Kidney epithelial cell (primary cell): ENCODE measurements at regions not wholly inside any gene's neighbourhood (a gene's known extent, or its start where the extent isn't known, plus 50 kb on each side); places are given as distances from the start of the nearest gene placed in this dataset.
A peak's percentile ranks its signal among the peaks of the same experiment; 100 is the strongest.

ENCODE experiments used
- DNase-seq: peaks from one replicate; pipeline ENCODE4 v3.0.0-alpha.2; 2010; ENCODE audit warnings: low read depth
- H3K27me3 ChIP-seq: 2 replicates; pipeline ENCODE4 v1.6.0; 2011; ENCODE audit warnings: low read length; ENCODE audit not compliant: control insufficient read depth, insufficient read depth
- H3K36me3 ChIP-seq: 2 replicates; pipeline ENCODE4 v1.5.1; 2011; ENCODE audit warnings: low read length; ENCODE audit not compliant: control insufficient read depth, insufficient read depth
- H3K4me3 ChIP-seq: 2 replicates; pipeline ENCODE4 v1.5.1; 2011; ENCODE audit warnings: low read depth, mild to moderate bottlenecking, control low read depth, low read length
- TF ChIP-seq, protein P1 (sequence below): IDR thresholded peaks from 2 replicates; pipeline ENCODE4 v1.5.1; 2011; ENCODE audit warnings: mild to moderate bottlenecking, moderate library complexity, low read length, control low read depth, inconsistent platforms; ENCODE audit not compliant: insufficient read depth, poor library complexity, severe bottlenecking

DNA sequence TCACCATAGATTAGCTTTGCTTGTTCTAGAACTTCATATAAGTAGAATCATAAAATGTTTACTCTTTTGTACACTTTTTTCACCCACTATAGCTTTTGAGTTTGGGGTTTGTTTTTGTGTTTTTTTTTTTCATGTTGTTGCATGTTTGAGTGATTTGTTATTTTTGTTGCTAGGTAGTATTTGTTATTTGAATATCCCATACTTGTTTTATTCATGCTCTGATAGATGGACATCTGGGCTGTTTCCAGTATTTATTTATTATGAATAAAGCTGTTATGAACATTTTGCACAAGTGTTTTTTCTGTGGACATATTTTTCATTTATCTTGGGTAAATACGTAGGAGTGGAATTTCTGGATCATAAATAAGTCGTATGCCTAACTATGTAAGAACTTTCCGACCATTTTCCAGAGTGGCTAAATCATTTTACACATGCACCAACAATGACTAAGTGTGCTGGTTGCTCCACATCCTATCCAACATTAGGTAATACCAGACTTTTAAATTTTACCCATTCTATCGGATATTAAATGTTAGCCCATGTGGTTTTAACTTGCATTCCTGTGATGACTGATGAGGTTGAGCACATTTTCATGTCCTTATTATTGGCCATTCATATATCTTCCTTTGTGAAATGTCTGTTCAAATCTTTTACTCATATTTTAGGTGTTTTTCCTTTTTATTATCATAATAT lies 69.1 kb upstream of the NR4A3 start:
- peak; percentile 45 for DNase-seq
- TF ChIP-seq, protein P1, sequence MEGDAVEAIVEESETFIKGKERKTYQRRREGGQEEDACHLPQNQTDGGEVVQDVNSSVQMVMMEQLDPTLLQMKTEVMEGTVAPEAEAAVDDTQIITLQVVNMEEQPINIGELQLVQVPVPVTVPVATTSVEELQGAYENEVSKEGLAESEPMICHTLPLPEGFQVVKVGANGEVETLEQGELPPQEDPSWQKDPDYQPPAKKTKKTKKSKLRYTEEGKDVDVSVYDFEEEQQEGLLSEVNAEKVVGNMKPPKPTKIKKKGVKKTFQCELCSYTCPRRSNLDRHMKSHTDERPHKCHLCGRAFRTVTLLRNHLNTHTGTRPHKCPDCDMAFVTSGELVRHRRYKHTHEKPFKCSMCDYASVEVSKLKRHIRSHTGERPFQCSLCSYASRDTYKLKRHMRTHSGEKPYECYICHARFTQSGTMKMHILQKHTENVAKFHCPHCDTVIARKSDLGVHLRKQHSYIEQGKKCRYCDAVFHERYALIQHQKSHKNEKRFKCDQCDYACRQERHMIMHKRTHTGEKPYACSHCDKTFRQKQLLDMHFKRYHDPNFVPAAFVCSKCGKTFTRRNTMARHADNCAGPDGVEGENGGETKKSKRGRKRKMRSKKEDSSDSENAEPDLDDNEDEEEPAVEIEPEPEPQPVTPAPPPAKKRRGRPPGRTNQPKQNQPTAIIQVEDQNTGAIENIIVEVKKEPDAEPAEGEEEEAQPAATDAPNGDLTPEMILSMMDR, result no peak
- H3K27me3 ChIP-seq, result no peaks in the 10 kb centered on the region
- H3K4me3 ChIP-seq, result no peak overlapping the region
- H3K36me3 ChIP-seq, result no peaks in the 10 kb centered on the region

DNA sequence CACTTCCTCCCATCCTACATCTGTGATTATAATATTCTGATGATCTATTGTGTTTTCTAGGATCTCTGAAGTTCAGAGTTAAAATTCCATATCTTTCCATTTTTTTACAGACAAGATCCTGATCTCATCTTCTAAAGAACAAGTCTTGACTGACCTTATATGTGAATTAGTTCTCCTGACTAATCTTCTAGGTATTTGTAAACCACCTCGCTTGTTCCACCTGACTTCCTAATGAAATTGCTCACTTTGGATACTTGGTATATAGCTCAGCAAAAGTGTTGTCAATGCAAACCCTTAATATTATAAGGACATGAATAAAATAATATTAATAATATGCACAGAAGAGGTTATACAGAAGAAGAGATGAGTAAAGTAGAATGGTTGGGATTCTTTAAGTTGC lies 68.2 kb upstream of the NR4A3 start:
- peak; percentile 51 for DNase-seq
- no peaks in the 10 kb centered on the region for H3K27me3 ChIP-seq
- TF ChIP-seq, protein P1, result no peak
- no peaks in the 10 kb centered on the region for H3K36me3 ChIP-seq
- H3K4me3 ChIP-seq, result no peak overlapping the region

DNA sequence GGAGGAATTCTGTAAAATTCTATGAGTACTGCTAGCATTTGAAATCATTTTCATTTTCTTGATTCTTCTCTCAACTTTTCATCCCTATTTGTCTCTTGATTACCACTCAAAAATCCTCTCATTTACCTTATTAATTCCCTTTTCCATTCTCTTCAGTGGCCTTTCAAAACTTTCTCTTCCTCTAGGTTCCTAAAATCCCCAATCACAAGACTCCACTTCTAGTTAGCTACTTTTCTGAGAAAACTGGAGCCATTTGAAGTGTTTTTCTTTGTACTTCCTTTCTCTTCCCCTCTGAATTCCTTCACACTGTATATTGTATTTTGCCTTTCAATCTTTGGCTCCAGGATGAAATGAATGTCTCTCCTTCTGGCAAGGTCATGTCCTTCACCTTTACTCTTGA lies 61.3 kb upstream of the NR4A3 start:
- no peak for DNase-seq
- Histone ChIP-seq H3K27me3 (no peaks in the 10 kb centered on the region), H3K36me3 (no peaks in the 10 kb centered on the region), H3K4me3 (no peak overlapping the region)
- TF ChIP-seq, protein P1, result no peak

DNA sequence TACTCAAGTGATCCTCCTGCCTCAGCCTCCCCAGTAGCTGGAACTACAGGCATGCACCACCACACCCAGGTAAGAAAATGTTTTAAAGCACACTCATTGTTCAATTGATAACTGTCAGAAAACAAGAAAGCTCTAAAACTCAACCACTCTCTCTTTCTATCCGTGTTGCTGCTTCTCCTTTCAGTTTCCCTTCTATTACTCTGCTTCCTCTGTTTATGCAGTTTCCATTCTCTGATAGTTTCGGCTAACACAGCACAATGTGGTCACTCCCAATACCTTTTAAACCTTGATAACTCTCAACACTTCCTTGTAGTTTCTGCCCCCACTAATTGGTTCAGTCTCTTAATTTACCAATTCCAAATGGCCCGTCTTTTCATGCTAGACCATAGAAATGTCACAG lies 59.2 kb upstream of the NR4A3 start:
- Histone ChIP-seq H3K27me3 (no peaks in the 10 kb centered on the region), H3K4me3 (no peak overlapping the region), H3K36me3 (no peaks in the 10 kb centered on the region)
- TF ChIP-seq, protein P1, result no peak
- DNase-seq, result no peak
